ENCODE measurements at regions not wholly inside any gene's neighbourhood (a gene's known extent, or its start where the extent isn't known, plus 50 kb on each side); places are given as distances from the start of the nearest gene placed in this dataset.

- TF ChIP-seq, protein P1, sequence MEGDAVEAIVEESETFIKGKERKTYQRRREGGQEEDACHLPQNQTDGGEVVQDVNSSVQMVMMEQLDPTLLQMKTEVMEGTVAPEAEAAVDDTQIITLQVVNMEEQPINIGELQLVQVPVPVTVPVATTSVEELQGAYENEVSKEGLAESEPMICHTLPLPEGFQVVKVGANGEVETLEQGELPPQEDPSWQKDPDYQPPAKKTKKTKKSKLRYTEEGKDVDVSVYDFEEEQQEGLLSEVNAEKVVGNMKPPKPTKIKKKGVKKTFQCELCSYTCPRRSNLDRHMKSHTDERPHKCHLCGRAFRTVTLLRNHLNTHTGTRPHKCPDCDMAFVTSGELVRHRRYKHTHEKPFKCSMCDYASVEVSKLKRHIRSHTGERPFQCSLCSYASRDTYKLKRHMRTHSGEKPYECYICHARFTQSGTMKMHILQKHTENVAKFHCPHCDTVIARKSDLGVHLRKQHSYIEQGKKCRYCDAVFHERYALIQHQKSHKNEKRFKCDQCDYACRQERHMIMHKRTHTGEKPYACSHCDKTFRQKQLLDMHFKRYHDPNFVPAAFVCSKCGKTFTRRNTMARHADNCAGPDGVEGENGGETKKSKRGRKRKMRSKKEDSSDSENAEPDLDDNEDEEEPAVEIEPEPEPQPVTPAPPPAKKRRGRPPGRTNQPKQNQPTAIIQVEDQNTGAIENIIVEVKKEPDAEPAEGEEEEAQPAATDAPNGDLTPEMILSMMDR (IDR thresholded peaks at IDR 0.05; ENCODE audit: borderline replicate concordance, insufficient read depth, low read depth, low read length): no peak
- H3K4me3 ChIP-seq (ENCODE audit: low read depth, low read length): no peak overlapping the region
Measured at GRCh38 chrX:39409246-39409917, 608.1 kb downstream of the MID1IP1 start.

DNA sequence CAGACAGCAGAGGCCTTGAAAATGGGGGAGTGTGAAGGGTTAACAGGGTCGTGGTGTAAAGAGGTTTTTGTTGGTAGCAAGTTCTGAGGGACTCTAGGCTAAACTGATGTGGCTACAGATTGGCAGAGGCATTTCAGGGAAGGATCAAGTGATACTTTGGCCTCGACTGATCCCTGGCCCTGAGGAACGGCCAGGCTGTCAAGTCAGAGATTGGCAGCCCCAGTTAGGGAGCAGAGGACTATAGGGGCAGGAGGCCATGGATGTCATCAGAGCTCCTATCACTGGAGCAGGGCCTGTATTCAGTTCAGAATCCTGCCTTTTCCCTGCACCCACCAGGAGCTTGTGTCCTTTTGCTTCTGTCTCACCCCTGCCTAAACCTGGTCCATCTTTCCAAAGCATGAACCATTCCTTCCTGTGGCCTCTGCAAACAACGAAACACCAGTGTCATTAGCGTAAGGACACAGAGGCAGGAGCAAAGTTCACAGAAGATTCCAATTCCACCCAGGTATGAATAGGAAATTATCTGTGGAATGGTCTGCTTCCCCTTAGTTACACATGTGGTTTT, 613.1 kb downstream of the MID1IP1 start:
- TF ChIP-seq, protein P1 (IDR thresholded peaks at IDR 0.05; ENCODE audit: borderline replicate concordance, insufficient read depth, low read depth, low read length): no peak
- no peak overlapping the region for H3K4me3 ChIP-seq (ENCODE audit: low read depth, low read length)

DNA sequence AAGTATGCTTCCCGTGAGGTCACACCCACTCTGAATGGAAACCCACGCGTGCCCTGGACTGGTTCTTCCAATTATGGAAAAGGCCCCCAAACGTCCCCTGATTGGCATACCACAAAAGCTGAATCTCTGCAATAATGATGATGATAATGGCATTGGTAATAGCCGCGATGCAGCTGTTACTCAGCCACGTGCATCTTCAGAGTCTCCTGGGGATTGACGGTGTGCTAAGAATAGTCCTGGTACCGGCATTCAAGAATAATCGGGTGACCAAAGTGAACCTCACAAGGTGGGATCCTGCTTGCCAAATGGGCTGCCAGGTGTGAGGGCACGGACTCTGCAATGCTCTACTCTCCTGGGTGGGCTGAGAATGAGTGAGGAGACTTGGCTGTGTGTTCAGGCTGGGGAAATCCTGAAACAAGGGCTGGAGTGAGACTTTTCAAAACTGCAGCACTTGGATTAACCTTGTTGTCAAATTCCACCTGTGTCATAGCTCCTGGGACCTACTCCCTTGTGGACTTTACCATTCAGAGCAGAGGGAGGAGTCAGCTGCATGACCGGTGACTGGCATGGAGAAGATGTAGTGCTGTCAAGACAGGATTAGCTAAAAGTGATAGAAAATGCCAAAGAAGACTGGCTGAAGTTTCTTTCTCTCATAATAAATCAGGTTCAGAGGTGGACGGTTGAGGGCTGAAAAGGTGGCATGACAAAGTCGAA, 615.4 kb downstream of the MID1IP1 start:
- H3K4me3 ChIP-seq (ENCODE audit: low read depth, low read length): no peak overlapping the region
- TF ChIP-seq, protein P1 (IDR thresholded peaks at IDR 0.05; ENCODE audit: borderline replicate concordance, insufficient read depth, low read depth, low read length): no peak

GRCh38 chrX:39418254-39418704, 617.0 kb downstream of the MID1IP1 start:
- no peak overlapping the region for H3K4me3 ChIP-seq (ENCODE audit: low read depth, low read length)
- TF ChIP-seq, protein P1 (IDR thresholded peaks at IDR 0.05; ENCODE audit: borderline replicate concordance, insufficient read depth, low read depth, low read length): no peak

- no peak overlapping the region for H3K4me3 ChIP-seq (ENCODE audit: low read depth, low read length)
- TF ChIP-seq, protein P1 (IDR thresholded peaks at IDR 0.05; ENCODE audit: borderline replicate concordance, insufficient read depth, low read depth, low read length): no peak
Measured at GRCh38 chrX:39418731-39419638, 617.7 kb downstream of the MID1IP1 start.

GRCh38 chrX:39421006-39421405, 619.7 kb downstream of the MID1IP1 start:
- TF ChIP-seq, protein P1 (IDR thresholded peaks at IDR 0.05; ENCODE audit: borderline replicate concordance, insufficient read depth, low read depth, low read length): no peak
- H3K4me3 ChIP-seq (ENCODE audit: low read depth, low read length): no peak overlapping the region

Data from GM12875 (cell line).